Cardiac fibroblast (primary cell): ENCODE measurements at regions not wholly inside any gene's neighbourhood (a gene's known extent, or its start where the extent isn't known, plus 50 kb on each side); places are given as distances from the start of the nearest gene placed in this dataset.

Experiments used
- DNase-seq, 2 donors: peaks; one replicate each; pipeline versions ENCODE4 v3.0.0 to v3.0.0-alpha.2; 2010; ENCODE audit warnings: low read depth in 2 of 2
- H3K4me3 ChIP-seq, 2 donors: replicated peaks in 1 of 2; 1 replicate in 1 of 2; 2 replicates in 1 of 2; pipeline ENCODE4 v1.5.1; 2011; ENCODE audit warnings: low read depth in 2 of 2, low read length in 2 of 2, mild to moderate bottlenecking in 2 of 2, moderate library complexity in 1 of 2
- CTCF ChIP-seq: IDR thresholded peaks from one replicate; pipeline ENCODE4 v1.5.1; 2011; ENCODE audit warnings: low read depth, mild to moderate bottlenecking, low read length, inconsistent platforms

GRCh38 chr3:6248528-6248927, 612.4 kb upstream of the GRM7 start:
- no peak overlapping the region for H3K4me3 ChIP-seq
- no peak for DNase-seq
- no peak for TF ChIP-seq CTCF

GRCh38 chr3:6249679-6250078, 611.2 kb upstream of the GRM7 start:
- no peak overlapping the region for H3K4me3 ChIP-seq
- no peak for TF ChIP-seq CTCF
- no peak for DNase-seq

DNA sequence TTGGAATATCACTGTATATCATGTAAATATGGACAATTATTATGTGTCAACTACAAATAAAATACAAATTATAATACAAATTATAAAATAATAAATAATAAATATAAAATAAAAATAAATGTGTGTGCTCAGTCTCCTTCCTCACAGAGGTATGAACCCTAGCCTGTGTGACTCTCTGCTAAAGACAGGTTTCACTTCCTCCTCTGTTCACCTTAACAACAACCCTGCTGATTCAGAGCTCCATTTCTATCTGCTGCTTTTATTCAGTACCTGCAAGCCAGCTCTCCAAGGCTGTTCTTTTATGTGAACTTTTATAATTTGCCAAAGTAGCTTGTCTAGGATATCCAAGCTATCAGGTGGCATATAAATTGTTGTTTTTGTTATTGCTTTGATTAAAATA, 610.7 kb upstream of the GRM7 start:
- DNase-seq, result no peak
- no peak overlapping the region for H3K4me3 ChIP-seq
- no peak for TF ChIP-seq CTCF

DNA sequence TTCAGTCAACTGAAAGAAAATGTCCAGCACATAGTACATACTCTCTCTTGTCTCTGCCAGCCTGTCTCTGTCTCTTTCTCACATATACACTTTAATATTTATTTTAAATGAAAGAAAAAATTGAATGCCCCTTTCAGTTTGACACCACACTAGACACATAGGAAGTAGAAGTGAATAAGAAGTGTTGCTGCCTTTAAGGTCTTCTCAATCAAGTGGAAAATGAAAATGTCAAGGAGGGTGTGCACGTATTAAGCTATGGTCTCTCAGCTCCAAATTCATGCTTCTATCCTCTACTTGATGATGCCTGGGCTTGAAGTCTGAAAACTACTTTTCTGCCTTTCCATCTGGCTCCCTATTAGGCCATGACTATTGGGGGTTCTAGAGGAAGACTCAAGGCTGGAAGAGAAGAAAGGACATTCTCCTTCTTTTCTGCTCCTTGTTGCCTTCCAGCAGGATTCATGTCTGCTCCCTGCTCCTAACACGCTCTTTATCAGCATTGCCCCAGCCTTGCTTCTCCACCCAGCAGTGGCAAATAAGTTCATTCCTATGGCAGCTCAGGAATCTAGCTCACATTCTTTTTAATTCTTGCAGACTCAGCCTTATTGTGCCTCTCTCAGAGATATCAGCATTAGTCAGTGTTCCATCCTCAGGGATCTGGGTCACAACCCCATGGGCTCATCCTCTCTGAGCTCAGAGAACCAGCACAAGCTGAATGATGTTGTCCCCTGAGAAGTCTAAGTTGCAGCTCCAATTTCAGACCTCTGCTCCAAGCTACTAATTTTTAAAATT, 609.1 kb upstream of the GRM7 start:
- no peak overlapping the region for H3K4me3 ChIP-seq
- TF ChIP-seq CTCF, result no peak
- DNase-seq, result no peak

GRCh38 chr3:6254490-6254889, 606.4 kb upstream of the GRM7 start:
- no peak overlapping the region for H3K4me3 ChIP-seq
- TF ChIP-seq CTCF, result no peak
- no peak for DNase-seq

DNA sequence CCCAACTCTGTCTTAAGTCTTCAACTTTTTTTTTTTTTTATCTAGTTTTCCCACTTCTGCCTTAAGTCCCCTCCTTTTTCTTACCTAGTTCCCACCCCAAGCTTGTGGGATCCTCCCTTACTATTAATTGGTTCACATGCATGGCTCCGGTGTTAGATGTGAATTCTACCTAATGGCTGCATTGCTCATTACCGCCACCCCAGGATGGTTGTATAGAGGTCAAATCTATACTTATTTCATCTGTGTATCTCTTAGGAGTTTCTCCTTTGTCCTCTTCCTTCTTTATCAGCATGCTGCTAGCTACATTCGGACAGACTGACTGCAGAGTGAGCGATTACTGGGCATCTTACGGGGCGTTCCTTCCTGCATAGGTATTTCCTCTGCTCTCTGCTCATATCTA, 605.7 kb upstream of the GRM7 start:
- no peak overlapping the region for H3K4me3 ChIP-seq
- no peak for DNase-seq
- TF ChIP-seq CTCF, result no peak
